ENCODE measurements at regions not wholly inside any gene's neighbourhood (a gene's known extent, or its start where the extent isn't known, plus 50 kb on each side); places are given as distances from the start of the nearest gene placed in this dataset.

GRCh38 chr11:127058524-127058923 lies 58.0 kb upstream of the KIRREL3 start:
- TF ChIP-seq, protein P1, sequence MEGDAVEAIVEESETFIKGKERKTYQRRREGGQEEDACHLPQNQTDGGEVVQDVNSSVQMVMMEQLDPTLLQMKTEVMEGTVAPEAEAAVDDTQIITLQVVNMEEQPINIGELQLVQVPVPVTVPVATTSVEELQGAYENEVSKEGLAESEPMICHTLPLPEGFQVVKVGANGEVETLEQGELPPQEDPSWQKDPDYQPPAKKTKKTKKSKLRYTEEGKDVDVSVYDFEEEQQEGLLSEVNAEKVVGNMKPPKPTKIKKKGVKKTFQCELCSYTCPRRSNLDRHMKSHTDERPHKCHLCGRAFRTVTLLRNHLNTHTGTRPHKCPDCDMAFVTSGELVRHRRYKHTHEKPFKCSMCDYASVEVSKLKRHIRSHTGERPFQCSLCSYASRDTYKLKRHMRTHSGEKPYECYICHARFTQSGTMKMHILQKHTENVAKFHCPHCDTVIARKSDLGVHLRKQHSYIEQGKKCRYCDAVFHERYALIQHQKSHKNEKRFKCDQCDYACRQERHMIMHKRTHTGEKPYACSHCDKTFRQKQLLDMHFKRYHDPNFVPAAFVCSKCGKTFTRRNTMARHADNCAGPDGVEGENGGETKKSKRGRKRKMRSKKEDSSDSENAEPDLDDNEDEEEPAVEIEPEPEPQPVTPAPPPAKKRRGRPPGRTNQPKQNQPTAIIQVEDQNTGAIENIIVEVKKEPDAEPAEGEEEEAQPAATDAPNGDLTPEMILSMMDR (IDR thresholded peaks at IDR 0.05) = no peak
- no peak for TF ChIP-seq POLR2A (IDR thresholded peaks at IDR 0.05)

All from body of pancreas (tissue), 4 donors.